Endothelial cell of umbilical vein (primary cell): ENCODE measurements at regions not wholly inside any gene's neighbourhood (a gene's known extent, or its start where the extent isn't known, plus 50 kb on each side); places are given as distances from the start of the nearest gene placed in this dataset.

Experiments
- BruUV-seq: library from RNA; stranded (reverse); fragments of 400-500 nt; replicated peaks from 2 replicates; lab custom pipeline; 2021; lab: Mats Ljungman, UMichigan
- CTCF ChIA-PET: fragments of 300-600, 350-600 bp; sonication (Branson Sonifier 250); formaldehyde crosslinking; loops from one replicate; lab custom pipeline; 2021; ENCODE audit warnings: antibody characterized with exemption, inconsistent platforms; lab: Charles Lee
- POLR2A ChIA-PET: fragments of 300-600, 350-600 bp; sonication (Branson Sonifier 250); formaldehyde crosslinking; loops from one replicate; lab custom pipeline; 2021; ENCODE audit warnings: antibody characterized with exemption, inconsistent platforms; lab: Charles Lee
- DNase-seq: peaks from one replicate; pipeline ENCODE4 v3.0.0-alpha.2; 2011; ENCODE audit warnings: low read depth, low spot score
- FAIRE-seq: peaks from 2 replicates; lab custom pipeline; 2011; peaks lifted over from hg19 to GRCh38; lab: Jason Lieb, UNC
- H2AFZ ChIP-seq: 2 replicates; pipeline ENCODE4 v1.6.0; 2012; ENCODE audit warnings: low read depth, low read length, control low read depth, inconsistent platforms
- H3K27ac ChIP-seq: 2 replicates; pipeline ENCODE4 v1.5.1; 2011; ENCODE audit warnings: low read depth, mild to moderate bottlenecking, control low read depth, low read length, moderate library complexity; ENCODE audit not compliant: insufficient read depth
- H3K27me3 ChIP-seq, 2 experiments: 2 replicates each; pipeline versions ENCODE4 v1.6.0 to v1.6.1; 2011; ENCODE audit warnings: low read length in 2 of 2, mixed read lengths in 1 of 2; ENCODE audit not compliant: control insufficient read depth in 2 of 2, insufficient read depth in 2 of 2
- H3K36me3 ChIP-seq, 2 experiments: 2 replicates in 1 of 2; 3 replicates in 1 of 2; pipeline ENCODE4 v1.5.1; 2011; ENCODE audit warnings: low read length in 2 of 2, mild to moderate bottlenecking in 1 of 2, moderate library complexity in 1 of 2; ENCODE audit not compliant: control insufficient read depth in 2 of 2, insufficient read depth in 2 of 2; ENCODE audit errors: extremely low read depth in 1 of 2
- H3K4me1 ChIP-seq: 3 replicates; pipeline ENCODE4 v1.5.1; 2011; ENCODE audit warnings: mild to moderate bottlenecking, low read length; ENCODE audit not compliant: control insufficient read depth, insufficient read depth; ENCODE audit errors: extremely low read depth
- H3K4me2 ChIP-seq: 2 replicates; pipeline ENCODE4 v1.6.1; 2011; ENCODE audit warnings: low read length, control low read depth, mixed read lengths; ENCODE audit not compliant: insufficient read depth
- H3K4me3 ChIP-seq, 3 experiments: fragments of 200-600 bp in 1 of 3; sonication (generic), shearing (Covaris generic) in 1 of 3; replicated peaks in 1 of 3; 2 replicates each; pipeline ENCODE4 v1.5.1; 2011 to 2016; ENCODE audit warnings: control low read depth in 3 of 3, low read length in 3 of 3, mild to moderate bottlenecking in 2 of 3, inconsistent platforms in 1 of 3, low read depth in 1 of 3, moderate library complexity in 1 of 3; ENCODE audit not compliant: insufficient read depth in 1 of 3
- H3K79me2 ChIP-seq: 2 replicates; pipeline ENCODE4 v1.6.0; 2012; ENCODE audit warnings: low read length, inconsistent platforms; ENCODE audit not compliant: control insufficient read depth, insufficient read depth
- H3K9ac ChIP-seq: replicated peaks from 2 replicates; pipeline ENCODE3; 2011; ENCODE audit warnings: low read length, control low read depth; ENCODE audit not compliant: insufficient read depth; ENCODE audit errors: extremely low read depth
- H3K9me1 ChIP-seq: replicated peaks from 3 replicates; pipeline ENCODE4 v1.6.0; 2011; ENCODE audit warnings: mild to moderate bottlenecking, low read length; ENCODE audit not compliant: control insufficient read depth, insufficient read depth; ENCODE audit errors: extremely low read depth
- H3K9me3 ChIP-seq: replicated peaks from 2 replicates; pipeline ENCODE4 v1.5.1; 2012; ENCODE audit warnings: low read length, inconsistent platforms; ENCODE audit not compliant: control insufficient read depth, insufficient read depth
- H4K20me1 ChIP-seq: replicated peaks from 2 replicates; pipeline ENCODE3; 2011; ENCODE audit warnings: mild to moderate bottlenecking, low read length; ENCODE audit not compliant: control insufficient read depth, insufficient read depth; ENCODE audit errors: extremely low read depth
- CTCF ChIP-seq, 2 donors: IDR thresholded peaks; 1 replicate in 1 of 2; 2 replicates in 1 of 2; pipeline ENCODE4 v1.5.1; 2011; ENCODE audit warnings: low read length in 2 of 2, mild to moderate bottlenecking in 2 of 2, moderate library complexity in 2 of 2, control low read depth in 1 of 2, inconsistent platforms in 1 of 2, low read depth in 1 of 2; ENCODE audit not compliant: insufficient read depth in 1 of 2; ENCODE audit errors: extremely low read depth in 1 of 2
- EZH2 ChIP-seq: IDR thresholded peaks from 2 replicates; pipeline ENCODE4 v1.6.1; 2012; ENCODE audit warnings: borderline replicate concordance, low read depth, mild to moderate bottlenecking, moderate library complexity, low read length, inconsistent platforms; ENCODE audit not compliant: severe bottlenecking
- FOS ChIP-seq: IDR thresholded peaks from 2 replicates; pipeline ENCODE4 v1.6.1; 2011; ENCODE audit warnings: mild to moderate bottlenecking, low read length, moderate library complexity, borderline replicate concordance; ENCODE audit not compliant: insufficient read depth
- GATA2 ChIP-seq: IDR thresholded peaks from 2 replicates; pipeline ENCODE4 v1.7.0; 2011; ENCODE audit warnings: low read depth, mild to moderate bottlenecking, moderate library complexity, mixed read lengths, low read length; ENCODE audit not compliant: insufficient read length, insufficient read depth
- JUN ChIP-seq: IDR thresholded peaks from 2 replicates; pipeline ENCODE4 v1.6.1; 2011; ENCODE audit warnings: borderline replicate concordance, low read depth; ENCODE audit not compliant: insufficient read length, insufficient read depth
- MAX ChIP-seq: IDR thresholded peaks from 2 replicates; pipeline ENCODE4 v1.6.1; 2011; ENCODE audit not compliant: insufficient read depth, insufficient read length
- MYC ChIP-seq: IDR thresholded peaks from one replicate; pipeline ENCODE4 v1.6.1; 2011; ENCODE audit warnings: mild to moderate bottlenecking, low read depth, low read length
- POLR2A ChIP-seq: IDR thresholded peaks from 2 replicates; pipeline ENCODE4 v1.6.1; 2012; ENCODE audit warnings: low read depth, mild to moderate bottlenecking, control low read depth, low read length
- POLR2AphosphoS5 ChIP-seq: IDR thresholded peaks from 2 replicates; pipeline ENCODE4 v1.6.1; 2012; ENCODE audit warnings: low read depth, mild to moderate bottlenecking, control low read depth, low read length, moderate library complexity; ENCODE audit not compliant: insufficient read depth
- dilution Hi-C: fragments of 300-500 bp; cut with MboI; formaldehyde crosslinking; loops from one replicate; pipeline ENCODE4 v1.15.0; 2019; ENCODE audit warnings: low sequenced_read_pairs; ENCODE audit not compliant: extremely low pct_ligation_motif_present
- intact Hi-C: fragments of 100-400 bp; cut with micrococcal nuclease; formaldehyde crosslinking; loops from one replicate; pipeline ENCODE4 v1.10.0; 2022

GRCh38 chr9:24721621-24722020 is 175.9 kb upstream of the IZUMO3 start:
- Histone ChIP-seq H3K9ac (no peak overlapping the region), H3K4me1 (no peaks in the 10 kb centered on the region), H3K9me3 (no peaks in the 10 kb centered on the region), H3K9me1 (no peaks in the 10 kb centered on the region), H3K4me3 (no peak overlapping the region), H3K79me2 (no peaks in the 10 kb centered on the region), H2AFZ (no peak overlapping the region), H4K20me1 (no peaks in the 10 kb centered on the region), H3K27ac (no peak overlapping the region), H3K27me3 (no peaks in the 10 kb centered on the region), H3K36me3 (no peaks in the 10 kb centered on the region), H3K4me2 (no peak overlapping the region)
- TF ChIP-seq GATA2 (no peak), POLR2AphosphoS5 (no peak), FOS (no peak), MAX (no peak), POLR2A (no peak), MYC (no peak), EZH2 (no peak), CTCF (IDR thresholded peaks at IDR 0.05; ENCODE audit: extremely low read depth in 1 of 2, insufficient read depth in 1 of 2, low read depth in 1 of 2, low read length in 2 of 2) (no peak), JUN (no peak)
- dilution Hi-C loops, result no loop called here
- FAIRE-seq, result no peak
- POLR2A ChIA-PET, result no interaction called here
- DNase-seq, result no peak
- CTCF ChIA-PET, result no interaction called here
- no TSS peak for BruUV-seq
- intact Hi-C loops, result no loop called here
